OCI-LY3 (cell line): ENCODE measurements at regions not wholly inside any gene's neighbourhood (a gene's known extent, or its start where the extent isn't known, plus 50 kb on each side); places are given as distances from the start of the nearest gene placed in this dataset.

Source experiments
- H2AFZ ChIP-seq: fragments of 200-600, 300-600 bp; shearing (Covaris generic); 2 replicates; pipeline ENCODE4 v1.6.0; 2014; ENCODE audit warnings: antibody characterized with exemption, low read depth, low read length
- H3K27ac ChIP-seq: fragments of 200-600, 300-600 bp; sonication (generic); 2 replicates; pipeline ENCODE4 v1.5.1; 2014; ENCODE audit warnings: mild to moderate bottlenecking, low read length, moderate library complexity, mixed read lengths
- H3K27me3 ChIP-seq: fragments of 200-600, 300-600 bp; sonication (generic); 2 replicates; pipeline ENCODE4 v1.6.1; 2014; ENCODE audit warnings: low read depth, low read length, mixed read lengths
- H3K36me3 ChIP-seq: fragments of 200-600, 300-600 bp; sonication (generic); replicated peaks from 2 replicates; pipeline ENCODE3; 2014; ENCODE audit warnings: low read depth, low read length, mixed read lengths
- H3K4me1 ChIP-seq: fragments of 300-600, 200-600 bp; sonication (generic); 2 replicates; pipeline ENCODE4 v1.6.1; 2014; ENCODE audit warnings: low read length, mixed read lengths
- H3K4me2 ChIP-seq: fragments of 200-600, 300-600 bp; sonication (generic); 2 replicates; pipeline ENCODE4 v1.6.1; 2014; ENCODE audit warnings: low read length, mixed read lengths
- H3K4me3 ChIP-seq: fragments of 300-600, 200-600 bp; sonication (generic); 2 replicates; pipeline ENCODE4 v1.5.1; 2014; ENCODE audit warnings: antibody characterized with exemption, mild to moderate bottlenecking, low read length, moderate library complexity
- H3K79me2 ChIP-seq: fragments of 300-600, 200-600 bp; shearing (Covaris generic); 2 replicates; pipeline ENCODE4 v1.6.1; 2014; ENCODE audit warnings: mild to moderate bottlenecking, low read length, mixed read lengths
- H3K9ac ChIP-seq: fragments of 300-600, 200-600 bp; shearing (Covaris generic); 2 replicates; pipeline ENCODE4 v1.6.0; 2014; ENCODE audit warnings: mild to moderate bottlenecking, low read length, moderate library complexity
- H3K9me3 ChIP-seq: fragments of 200-600, 300-600 bp; shearing (Covaris generic); 2 replicates; pipeline ENCODE4 v1.6.1; 2014; ENCODE audit warnings: low read length, mixed read lengths; ENCODE audit not compliant: insufficient read depth
- H4K20me1 ChIP-seq: fragments of 200-600, 300-600 bp; sonication (generic); 2 replicates; pipeline ENCODE4 v1.6.1; 2016; ENCODE audit warnings: low read length, mixed read lengths; ENCODE audit not compliant: insufficient read depth
- CTCF ChIP-seq: fragments of 200-600, 300-600 bp; sonication (generic); IDR thresholded peaks from 2 replicates; pipeline ENCODE4 v1.5.1; 2014; ENCODE audit warnings: antibody characterized with exemption, low read length, low read depth
- EZH2phosphoT487 ChIP-seq: fragments of 200-600 bp; shearing (Covaris generic); IDR thresholded peaks from 2 replicates; pipeline ENCODE4 v1.6.1; 2018; ENCODE audit warnings: antibody characterized with exemption, mixed run types, low read depth

- H3K36me3 ChIP-seq = no peaks in the 10 kb centered on the region
- no peaks in the 10 kb centered on the region for H3K79me2 ChIP-seq
- H3K4me1 ChIP-seq = no peaks in the 10 kb centered on the region
- H3K9ac ChIP-seq = no peak overlapping the region
- no peak overlapping the region for H2AFZ ChIP-seq
- TF ChIP-seq EZH2phosphoT487 (no peak), CTCF (no peak)
- H3K27me3 ChIP-seq = no peaks in the 10 kb centered on the region
- no peak overlapping the region for H3K4me2 ChIP-seq
- H3K9me3 ChIP-seq = no peaks in the 10 kb centered on the region
- H3K27ac ChIP-seq = no peak overlapping the region
- no peaks in the 10 kb centered on the region for H4K20me1 ChIP-seq
- H3K4me3 ChIP-seq = no peak overlapping the region
These were observed 164.7 kb downstream of the MZT1 start for GRCh38 chr13:72562686-72563085.

GRCh38 chr13:72561791-72562190 is 165.6 kb downstream of the MZT1 start:
- H3K79me2 ChIP-seq = no peaks in the 10 kb centered on the region

GRCh38 chr13:72559716-72560115 is 167.7 kb downstream of the MZT1 start:
- TF ChIP-seq CTCF (no peak), EZH2phosphoT487 (no peak)
- no peaks in the 10 kb centered on the region for H3K9me3 ChIP-seq
- no peaks in the 10 kb centered on the region for H4K20me1 ChIP-seq
- H3K9ac ChIP-seq = no peak overlapping the region
- H3K27ac ChIP-seq = no peak overlapping the region
- no peak overlapping the region for H3K4me3 ChIP-seq
- H3K79me2 ChIP-seq = no peaks in the 10 kb centered on the region
- H3K27me3 ChIP-seq = no peaks in the 10 kb centered on the region
- H3K36me3 ChIP-seq = no peaks in the 10 kb centered on the region
- no peaks in the 10 kb centered on the region for H3K4me1 ChIP-seq
- H3K4me2 ChIP-seq = no peak overlapping the region
- no peak overlapping the region for H2AFZ ChIP-seq

More at GRCh38 chr13:72561791-72562190, 165.6 kb downstream of the MZT1 start:
- Histone ChIP-seq H2AFZ (no peak overlapping the region), H3K4me1 (no peaks in the 10 kb centered on the region), H3K36me3 (no peaks in the 10 kb centered on the region), H3K9ac (no peak overlapping the region), H4K20me1 (no peaks in the 10 kb centered on the region), H3K4me2 (no peak overlapping the region), H3K9me3 (no peaks in the 10 kb centered on the region), H3K27me3 (no peaks in the 10 kb centered on the region), H3K4me3 (no peak overlapping the region), H3K27ac (no peak overlapping the region)
- no peak for TF ChIP-seq EZH2phosphoT487
- no peak for TF ChIP-seq CTCF

GRCh38 chr13:72556945-72557344 is 170.5 kb downstream of the MZT1 start:
- no peaks in the 10 kb centered on the region for H3K27me3 ChIP-seq
- no peaks in the 10 kb centered on the region for H3K4me1 ChIP-seq
- H3K4me2 ChIP-seq = no peak overlapping the region
- no peak overlapping the region for H3K27ac ChIP-seq
- no peak overlapping the region for H2AFZ ChIP-seq
- TF ChIP-seq CTCF (no peak), EZH2phosphoT487 (no peak)
- H3K36me3 ChIP-seq = no peaks in the 10 kb centered on the region
- H3K9me3 ChIP-seq = no peaks in the 10 kb centered on the region
- no peaks in the 10 kb centered on the region for H3K79me2 ChIP-seq
- H4K20me1 ChIP-seq = no peaks in the 10 kb centered on the region
- H3K4me3 ChIP-seq = no peak overlapping the region
- H3K9ac ChIP-seq = no peak overlapping the region
